ENCODE measurements at regions not wholly inside any gene's neighbourhood (a gene's known extent, or its start where the extent isn't known, plus 50 kb on each side); places are given as distances from the start of the nearest gene placed in this dataset.

GRCh38 chr21:19577381-19577780 is 1173.8 kb upstream of the TMPRSS15 start:
- POLR2A ChIA-PET = no interaction called here
- no peak overlapping the region for H3K27ac ChIP-seq (ENCODE audit: low read depth, low read length)
- ATAC-seq = no peak
- no peaks in the 10 kb centered on the region for H3K79me2 ChIP-seq (ENCODE audit: insufficient read depth, low read length)
- H3K9ac ChIP-seq (ENCODE audit: low read length) = no peak overlapping the region
- H3K4me2 ChIP-seq (ENCODE audit: low read length) = no peak overlapping the region
- RAD21 ChIA-PET (ENCODE audit: low non-redundant PET in 1 of 2, low total read pairs in 2 of 2, uncharacterized antibody in 2 of 2, unreplicated experiment in 2 of 2) = no interaction called here
- intact Hi-C loops (cut with micrococcal nuclease) = no loop called here
- no peak overlapping the region for H3K4me3 ChIP-seq (replicated peaks in 1 of 2; ENCODE audit: low read depth in 1 of 2, low read length in 2 of 2)
- no peaks in the 10 kb centered on the region for H4K20me1 ChIP-seq (ENCODE audit: insufficient read depth)
- no TSS peak for BruUV-seq (replicated peaks)
- no peak overlapping the region for H2AFZ ChIP-seq (ENCODE audit: low read depth, low read length, poor library complexity, severe bottlenecking)
- H3K27me3 ChIP-seq (ENCODE audit: insufficient read depth, low read length) = no peaks in the 10 kb centered on the region
- no peak for DNase-seq (ENCODE audit: low read depth, low spot score)
- TF ChIP-seq POLR2A (IDR thresholded peaks at IDR 0.05; ENCODE audit: borderline replicate concordance, extremely low read depth, insufficient read depth, insufficient read length) (no peak), YY1 (IDR thresholded peaks at IDR 0.05; ENCODE audit: extremely low read depth, insufficient replicate concordance, low read depth, low read length) (no peak)
- CTCF ChIA-PET = no interaction called here
- H3K9me3 ChIP-seq (ENCODE audit: control insufficient read depth in 1 of 2, insufficient read depth in 1 of 2, low read depth in 1 of 2, low read length in 2 of 2) = peaks cover 7 to 20% of the 10 kb centered on the region in 2 experiments; a peak in 3 of 4 replicates
- no peaks in the 10 kb centered on the region for H3K36me3 ChIP-seq (ENCODE audit: control insufficient read depth in 1 of 2, insufficient read depth in 2 of 2, low read length in 2 of 2)
- H3K4me1 ChIP-seq (ENCODE audit: control insufficient read depth in 1 of 2, insufficient read depth in 2 of 2, low read length in 2 of 2) = no peaks in the 10 kb centered on the region
- no peaks in the 10 kb centered on the region for H3K9me2 ChIP-seq (ENCODE audit: insufficient read depth)

- DNase-seq (ENCODE audit: low read depth, low spot score) (no peak), ATAC-seq (no peak)
- no peak for TF ChIP-seq ELF1 (IDR thresholded peaks at IDR 0.05; ENCODE audit: borderline replicate concordance, low read depth)
- no peak for TF ChIP-seq ATF3 (IDR thresholded peaks at IDR 0.05)
- no peak for TF ChIP-seq RAD21 (IDR thresholded peaks at IDR 0.05; ENCODE audit: low read depth)
- no peak for TF ChIP-seq EZH2 (IDR thresholded peaks at IDR 0.05)
- TF ChIP-seq EZH2phosphoT487 (IDR thresholded peaks at IDR 0.05; ENCODE audit: borderline replicate concordance) = no peak
- TF ChIP-seq SP1 (IDR thresholded peaks at IDR 0.05; ENCODE audit: low read depth) = no peak
- TF ChIP-seq MAX (IDR thresholded peaks at IDR 0.05) = no peak
- no peak for TF ChIP-seq CBX3 (IDR thresholded peaks at IDR 0.05; ENCODE audit: low read depth)
- no peak for TF ChIP-seq ZNF274 (IDR thresholded peaks at IDR 0.05; ENCODE audit: low read depth, low read length)
- TF ChIP-seq FOSL1 (IDR thresholded peaks at IDR 0.05; ENCODE audit: low read depth) = no peak
- no peak for TF ChIP-seq POLR2A (IDR thresholded peaks at IDR 0.05; ENCODE audit: borderline replicate concordance, extremely low read depth, insufficient read depth, insufficient read length)
- TF ChIP-seq JUND (IDR thresholded peaks at IDR 0.05) = no peak
- no peak for TF ChIP-seq ZFX (IDR thresholded peaks at IDR 0.05)
- no peak for TF ChIP-seq SIN3A (IDR thresholded peaks at IDR 0.05; ENCODE audit: low read depth)
- TF ChIP-seq CTCF (IDR thresholded peaks at IDR 0.05 in 2 of 3, conservative IDR thresholded peaks at IDR 0.05 in 1 of 3; ENCODE audit: borderline replicate concordance in 1 of 3, insufficient read depth in 1 of 3, low read depth in 2 of 3, low read length in 2 of 3) = no peak
- TF ChIP-seq TCF7L2 (IDR thresholded peaks at IDR 0.05; ENCODE audit: borderline replicate concordance, extremely low read depth, insufficient read depth, insufficient read length) = no peak
- no peak for TF ChIP-seq ZBTB33 (IDR thresholded peaks at IDR 0.05; ENCODE audit: extremely low read depth, insufficient replicate concordance, low read length)
- no peak for TF ChIP-seq CEBPB (IDR thresholded peaks at IDR 0.05; ENCODE audit: low read depth)
- H3K27ac ChIP-seq (ENCODE audit: low read depth, low read length) = no peak overlapping the region
- ChIA-PET POLR2A (no interaction called here), RAD21 (ENCODE audit: low non-redundant PET in 1 of 2, low total read pairs in 2 of 2, uncharacterized antibody in 2 of 2, unreplicated experiment in 2 of 2) (no interaction called here), CTCF (no interaction called here)
- no peaks in the 10 kb centered on the region for H3K4me1 ChIP-seq (ENCODE audit: control insufficient read depth in 1 of 2, insufficient read depth in 2 of 2, low read length in 2 of 2)
- no TSS peak for BruUV-seq (replicated peaks)
- H2AFZ ChIP-seq (ENCODE audit: low read depth, low read length, poor library complexity, severe bottlenecking) = no peak overlapping the region
- H4K20me1 ChIP-seq (ENCODE audit: insufficient read depth) = no peaks in the 10 kb centered on the region
- H3K9me3 ChIP-seq (ENCODE audit: control insufficient read depth in 1 of 2, insufficient read depth in 1 of 2, low read depth in 1 of 2, low read length in 2 of 2) = peaks cover 5 to 10% of the 10 kb centered on the region in 2 experiments; a peak in 2 of 4 replicates
- H3K27me3 ChIP-seq (ENCODE audit: insufficient read depth, low read length) = no peaks in the 10 kb centered on the region
- no peaks in the 10 kb centered on the region for H3K9me2 ChIP-seq (ENCODE audit: insufficient read depth)
- H3K4me2 ChIP-seq (ENCODE audit: low read length) = no peak overlapping the region
- H3K4me3 ChIP-seq (replicated peaks in 1 of 2; ENCODE audit: low read depth in 1 of 2, low read length in 2 of 2) = no peak overlapping the region
- no peaks in the 10 kb centered on the region for H3K79me2 ChIP-seq (ENCODE audit: insufficient read depth, low read length)
- no peak overlapping the region for H3K9ac ChIP-seq (ENCODE audit: low read length)
- intact Hi-C loops (cut with micrococcal nuclease) = no loop called here
- no peaks in the 10 kb centered on the region for H3K36me3 ChIP-seq (ENCODE audit: control insufficient read depth in 1 of 2, insufficient read depth in 2 of 2, low read length in 2 of 2)
Measured at GRCh38 chr21:19590044-19590443, 1186.5 kb upstream of the TMPRSS15 start.

Measured in HCT116 (cell line).